Breast epithelium (tissue), 3 donors: ENCODE measurements at regions not wholly inside any gene's neighbourhood (a gene's known extent, or its start where the extent isn't known, plus 50 kb on each side); places are given as distances from the start of the nearest gene placed in this dataset.

Experiments used
- POLR2A ChIP-seq: fragments of 450-650 bp; IDR thresholded peaks from one replicate; pipeline ENCODE4 v1.6.1; 2016; ENCODE audit warnings: antibody characterized with exemption, mild to moderate bottlenecking, moderate library complexity
- POLR2AphosphoS5 ChIP-seq, 3 donors: sonication (generic); formaldehyde crosslinking; IDR thresholded peaks; one replicate each; pipeline ENCODE4 v1.6.1; 2017; ENCODE audit warnings: antibody characterized with exemption in 3 of 3
- TF ChIP-seq, protein P1 (sequence below), 3 donors: fragments of 450-650 bp; IDR thresholded peaks; one replicate each; pipeline ENCODE4 v1.5.1; 2016 to 2017; ENCODE audit warnings: antibody characterized with exemption in 3 of 3, mild to moderate bottlenecking in 3 of 3, moderate library complexity in 3 of 3

DNA sequence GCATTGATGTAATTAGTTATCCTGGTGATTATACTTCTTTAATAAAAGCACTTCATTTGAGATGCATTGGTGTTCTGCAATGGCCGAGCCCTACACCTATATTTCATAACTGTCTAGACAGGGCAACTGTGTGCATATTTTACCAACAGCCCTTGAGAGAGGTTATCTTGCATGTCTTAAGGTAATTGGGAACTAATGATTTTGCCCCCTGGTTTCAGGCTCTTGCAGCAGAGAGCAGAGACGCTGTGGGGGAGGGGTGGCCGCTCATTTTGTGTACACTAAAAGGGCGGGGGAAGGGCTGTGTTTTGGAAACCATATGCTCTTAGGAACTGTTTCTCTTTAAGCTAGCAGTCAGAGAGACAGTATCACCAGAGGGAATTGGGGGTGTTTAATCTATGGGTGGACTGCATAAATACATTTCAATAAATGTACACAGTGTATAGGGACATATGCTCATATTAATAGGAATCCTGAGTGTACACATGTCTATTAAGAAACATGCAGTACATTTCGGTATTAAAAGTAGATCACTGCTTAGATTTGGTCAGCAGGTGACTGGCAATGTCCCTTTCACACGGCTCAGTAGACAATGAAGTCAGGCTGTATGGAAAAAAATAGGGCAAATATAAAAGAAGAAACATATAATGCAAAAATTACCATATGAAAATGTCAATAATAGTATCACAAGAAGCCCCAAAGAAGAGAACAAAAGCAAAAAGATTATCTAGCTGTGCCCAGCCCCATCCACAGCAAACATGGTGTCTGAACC lies 402.9 kb upstream of the CITED2 start:
- TF ChIP-seq, protein P1, sequence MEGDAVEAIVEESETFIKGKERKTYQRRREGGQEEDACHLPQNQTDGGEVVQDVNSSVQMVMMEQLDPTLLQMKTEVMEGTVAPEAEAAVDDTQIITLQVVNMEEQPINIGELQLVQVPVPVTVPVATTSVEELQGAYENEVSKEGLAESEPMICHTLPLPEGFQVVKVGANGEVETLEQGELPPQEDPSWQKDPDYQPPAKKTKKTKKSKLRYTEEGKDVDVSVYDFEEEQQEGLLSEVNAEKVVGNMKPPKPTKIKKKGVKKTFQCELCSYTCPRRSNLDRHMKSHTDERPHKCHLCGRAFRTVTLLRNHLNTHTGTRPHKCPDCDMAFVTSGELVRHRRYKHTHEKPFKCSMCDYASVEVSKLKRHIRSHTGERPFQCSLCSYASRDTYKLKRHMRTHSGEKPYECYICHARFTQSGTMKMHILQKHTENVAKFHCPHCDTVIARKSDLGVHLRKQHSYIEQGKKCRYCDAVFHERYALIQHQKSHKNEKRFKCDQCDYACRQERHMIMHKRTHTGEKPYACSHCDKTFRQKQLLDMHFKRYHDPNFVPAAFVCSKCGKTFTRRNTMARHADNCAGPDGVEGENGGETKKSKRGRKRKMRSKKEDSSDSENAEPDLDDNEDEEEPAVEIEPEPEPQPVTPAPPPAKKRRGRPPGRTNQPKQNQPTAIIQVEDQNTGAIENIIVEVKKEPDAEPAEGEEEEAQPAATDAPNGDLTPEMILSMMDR (IDR thresholded peaks at IDR 0.05) = no peak
- TF ChIP-seq POLR2A (no peak), POLR2AphosphoS5 (IDR thresholded peaks at IDR 0.05) (no peak)
